ENCODE measurements at regions not wholly inside any gene's neighbourhood (a gene's known extent, or its start where the extent isn't known, plus 50 kb on each side); places are given as distances from the start of the nearest gene placed in this dataset.

- intact Hi-C loops (cut with DNase I): no loop called here
- Histone ChIP-seq H3K4me1 (no peaks in the 10 kb centered on the region), H3K9me3 (no peaks in the 10 kb centered on the region), H3K27me3 (peaks cover 0 to 4% (median 0%) of the 10 kb centered on the region in 9 donors), H3K4me3 (no peak overlapping the region), H3K36me3 (no peaks in the 10 kb centered on the region), H3K27ac (no peak overlapping the region)
- WGBS, 4 donors: 75 to 93% (median 89%) methylated on average over 2 of the region's 2 CpGs
- no peak for DNase-seq
- TF ChIP-seq POLR2A (IDR thresholded peaks at IDR 0.05): no peak
- TF ChIP-seq CTCF (IDR thresholded peaks at IDR 0.05): no peak
- no peak for ATAC-seq
These were observed 241.4 kb upstream of the RPS6KA3 start for GRCh38 chrX:20507901-20508620.

GRCh38 chrX:20506739-20507138, 240.0 kb upstream of the RPS6KA3 start:
- no peak overlapping the region for H3K27ac ChIP-seq
- DNase-seq: no peak
- H3K4me3 ChIP-seq: no peak overlapping the region
- peaks cover 0 to 4% (median 0%) of the 10 kb centered on the region in 9 donors for H3K27me3 ChIP-seq
- H3K36me3 ChIP-seq: no peaks in the 10 kb centered on the region
- TF ChIP-seq POLR2A (IDR thresholded peaks at IDR 0.05): no peak
- no peaks in the 10 kb centered on the region for H3K4me1 ChIP-seq
- no peak for ATAC-seq
- H3K9me3 ChIP-seq: no peaks in the 10 kb centered on the region
- intact Hi-C loops (cut with DNase I): no loop called here

GRCh38 chrX:20500949-20501348, 234.2 kb upstream of the RPS6KA3 start:
- no peaks in the 10 kb centered on the region for H3K4me1 ChIP-seq
- no peak overlapping the region for H3K27ac ChIP-seq
- no peaks in the 10 kb centered on the region for H3K36me3 ChIP-seq
- no peaks in the 10 kb centered on the region for H3K9me3 ChIP-seq
- TF ChIP-seq CTCF (IDR thresholded peaks at IDR 0.05) (no peak), POLR2A (IDR thresholded peaks at IDR 0.05) (no peak)
- H3K27me3 ChIP-seq: peaks cover 0 to 13% (median 0%) of the 10 kb centered on the region in 9 donors
- DNase-seq: no peak
- intact Hi-C loops (cut with DNase I): no loop called here
- ATAC-seq: no peak
- no peak overlapping the region for H3K4me3 ChIP-seq

- Histone ChIP-seq H3K36me3 (no peaks in the 10 kb centered on the region), H3K27me3 (peaks cover 0 to 18% (median 0%) of the 10 kb centered on the region in 9 donors), H3K4me1 (no peaks in the 10 kb centered on the region), H3K9me3 (no peaks in the 10 kb centered on the region), H3K4me3 (no peak overlapping the region), H3K27ac (no peak overlapping the region)
- no peak for ATAC-seq
- WGBS, 4 donors: 63 to 75% (median 72%) methylated on average over 6 of the region's 6 CpGs
- TF ChIP-seq POLR2A (IDR thresholded peaks at IDR 0.05) (no peak), CTCF (IDR thresholded peaks at IDR 0.05) (no peak)
- intact Hi-C loops (cut with DNase I): no loop called here
- no peak for DNase-seq
These were observed 233.6 kb upstream of the RPS6KA3 start for GRCh38 chrX:20500171-20500865.
